HepG2 (cell line): ENCODE measurements at regions not wholly inside any gene's neighbourhood (a gene's known extent, or its start where the extent isn't known, plus 50 kb on each side); places are given as distances from the start of the nearest gene placed in this dataset.

Experiments
- ATAC-seq: fragments of 200-7000 bp; cut with Tn5 transposase; 3 replicates; pipeline ENCODE4 v1.9.1; 2020; ENCODE audit warnings: mild to moderate bottlenecking, moderate library complexity
- BruUV-seq: library from RNA; stranded (reverse); fragments of 400-500 nt; replicated peaks from 2 replicates; lab custom pipeline; 2021; lab: Mats Ljungman, UMichigan
- CTCF ChIA-PET: fragments of 300-600 bp; formaldehyde crosslinking; extraction: SDS; loops from one replicate; lab custom pipeline; 2021; ENCODE audit warnings: low total read pairs, inconsistent platforms, low intra/inter-chr PET ratio; lab: Yijun Ruan, JAX
- POLR2A ChIA-PET: fragments of 350-600 bp; sonication (Branson Sonifier 250); formaldehyde crosslinking; loops from one replicate; lab custom pipeline; 2020; ENCODE audit warnings: antibody characterized with exemption, inconsistent platforms; lab: Yijun Ruan, JAX
- DNase-seq: peaks from one replicate; pipeline ENCODE4 v3.0.0-alpha.2; 2015; ENCODE audit warnings: low spot score
- FAIRE-seq: peaks from 3 replicates; lab custom pipeline; 2011; peaks lifted over from hg19 to GRCh38; lab: Jason Lieb, UNC
- H2AFZ ChIP-seq: one replicate; pipeline ENCODE4 v1.6.1; 2011; ENCODE audit warnings: low read length, inconsistent platforms
- H3K27ac ChIP-seq: fragments of 300-600 bp; 3 replicates; pipeline ENCODE4 v1.8.0; 2011; ENCODE audit warnings: mixed run types, mild to moderate bottlenecking, mixed read lengths, low read length, inconsistent platforms; ENCODE audit not compliant: insufficient read depth; ENCODE audit errors: extremely low read length
- H3K27me3 ChIP-seq, 2 experiments: fragments of 200-600 bp in 1 of 2; 2 replicates in 1 of 2; 3 replicates in 1 of 2; pipeline versions ENCODE4 v1.6.0 to v1.8.0; 2011; ENCODE audit warnings: low read length in 2 of 2, mild to moderate bottlenecking in 2 of 2, moderate library complexity in 2 of 2, inconsistent platforms in 1 of 2; ENCODE audit not compliant: insufficient read depth in 2 of 2, control insufficient read depth in 1 of 2
- H3K36me3 ChIP-seq, 2 experiments: fragments of 200-600 bp in 1 of 2; replicated peaks in 1 of 2; 2 replicates in 1 of 2; 3 replicates in 1 of 2; pipeline versions ENCODE4 v1.5.1 to v1.8.0; 2011; ENCODE audit warnings: low read length in 2 of 2, inconsistent platforms in 1 of 2; ENCODE audit not compliant: insufficient read depth in 2 of 2, control insufficient read depth in 1 of 2
- H3K4me1 ChIP-seq: 2 replicates; pipeline ENCODE4 v1.5.1; 2012; ENCODE audit warnings: low read length, inconsistent platforms; ENCODE audit not compliant: insufficient read depth
- H3K4me2 ChIP-seq: 2 replicates; pipeline ENCODE4 v1.6.0; 2011; ENCODE audit warnings: low read depth, low read length, inconsistent platforms
- H3K4me3 ChIP-seq, 3 experiments: fragments of 200-600 bp in 1 of 3; sonication (generic), shearing (Covaris generic) in 1 of 3; replicated peaks in 1 of 3; 2 replicates each; pipeline ENCODE4 v1.5.1; 2011 to 2016; ENCODE audit warnings: low read length in 3 of 3, inconsistent platforms in 2 of 3, low read depth in 2 of 3, mild to moderate bottlenecking in 2 of 3, control low read depth in 1 of 3, mixed read lengths in 1 of 3; ENCODE audit not compliant: insufficient read depth in 1 of 3
- H3K79me2 ChIP-seq: one replicate; pipeline ENCODE4 v1.6.1; 2011; ENCODE audit warnings: low read length, inconsistent platforms; ENCODE audit not compliant: insufficient read depth
- H3K9ac ChIP-seq: 2 replicates; pipeline ENCODE4 v1.6.0; 2011; ENCODE audit warnings: mild to moderate bottlenecking, low read depth, low read length, inconsistent platforms; ENCODE audit not compliant: insufficient read depth
- H3K9me3 ChIP-seq: 2 replicates; pipeline ENCODE4 v1.5.1; 2012; ENCODE audit warnings: mild to moderate bottlenecking, low read length
- H4K20me1 ChIP-seq: 2 replicates; pipeline ENCODE4 v1.6.0; 2011; ENCODE audit warnings: inconsistent platforms, mild to moderate bottlenecking, low read length, moderate library complexity; ENCODE audit not compliant: insufficient read depth
- E2F5 ChIP-seq: sonication (generic); formaldehyde crosslinking; conservative IDR thresholded peaks from 2 replicates; pipeline ENCODE4 v1.4.0; 2020; ENCODE audit warnings: missing genetic modification reagents
- ELK4 ChIP-seq: sonication (generic); formaldehyde crosslinking; IDR thresholded peaks from 2 replicates; pipeline ENCODE4 v1.9.0; 2021; ENCODE audit warnings: missing genetic modification reagents, borderline replicate concordance
- LRRFIP1 ChIP-seq: sonication (generic); formaldehyde crosslinking; conservative IDR thresholded peaks from 2 replicates; pipeline ENCODE4 v1.4.0; 2020; ENCODE audit warnings: missing genetic modification reagents
- STAT5B ChIP-seq: sonication (generic); formaldehyde crosslinking; IDR thresholded peaks from 2 replicates; pipeline ENCODE4 v1.4.0; 2020; ENCODE audit warnings: missing genetic modification reagents
- ZNF451 ChIP-seq: sonication (generic); formaldehyde crosslinking; IDR thresholded peaks from 2 replicates; pipeline ENCODE4 v1.5.0; 2020; ENCODE audit warnings: mild to moderate bottlenecking, missing genetic modification reagents
- ZNF782 ChIP-seq: sonication (generic); formaldehyde crosslinking; IDR thresholded peaks from 2 replicates; pipeline ENCODE4 v1.4.0; 2020; ENCODE audit warnings: missing genetic modification reagents, mild to moderate bottlenecking, borderline replicate concordance
- ZNF788 ChIP-seq: sonication (generic); formaldehyde crosslinking; IDR thresholded peaks from 2 replicates; pipeline ENCODE4 v1.5.0; 2020; ENCODE audit warnings: mild to moderate bottlenecking, missing genetic modification reagents, borderline replicate concordance
- WGBS: methylation state at CpG from one replicate; pipeline ENCODE4 v1.1.6; 2017; ENCODE audit warnings: low lambda C conversion rate; 5-methylcytosine and 5-hydroxymethylcytosine counted together
- in situ Hi-C: cut with HindIII; loops from 2 replicates; pipeline ENCODE4 v1.10.0; 2017; ENCODE audit warnings: low pct_unique_long_range_greater_than_20kb; ENCODE audit not compliant: extremely low pct_ligation_motif_present
- intact Hi-C: fragments of 100-400 bp; cut with micrococcal nuclease; formaldehyde crosslinking; loops from one replicate; pipeline ENCODE4 v1.10.0; 2022; ENCODE audit not compliant: unreplicated experiment

GRCh38 chr3:65195211-65196006 lies 507.6 kb upstream of the ADAMTS9 start:
- no peak for DNase-seq
- H3K4me1 ChIP-seq = no peaks in the 10 kb centered on the region
- POLR2A ChIA-PET = no interaction called here
- H3K4me3 ChIP-seq = no peak overlapping the region
- H3K27me3 ChIP-seq = no peaks in the 10 kb centered on the region; a peak in 1 of 5 replicates
- in situ Hi-C loops = no loop called here
- H3K4me2 ChIP-seq = no peak overlapping the region
- BruUV-seq = no TSS peak
- no peaks in the 10 kb centered on the region for H3K9me3 ChIP-seq
- H3K79me2 ChIP-seq = no peaks in the 10 kb centered on the region
- CTCF ChIA-PET = no interaction called here
- no peaks in the 10 kb centered on the region for H3K36me3 ChIP-seq
- H3K27ac ChIP-seq = no peak overlapping the region
- H3K9ac ChIP-seq = no peak overlapping the region
- WGBS = 53% methylated on average over 8 of the region's 8 CpGs
- no peak for TF ChIP-seq ELK4 (CRISPR knock-in tag)
- no peak for TF ChIP-seq ZNF782
- no peak for TF ChIP-seq ZNF451 (CRISPR knock-in tag)
- TF ChIP-seq ZNF788 (CRISPR knock-in tag) = no peak
- no peak for TF ChIP-seq E2F5 (CRISPR knock-in tag)
- TF ChIP-seq STAT5B = no peak
- TF ChIP-seq LRRFIP1 = no peak
- TF ChIP-seq, all 625 proteins: peak for 0
- FAIRE-seq (no peak), ATAC-seq (no peak)
- intact Hi-C loops = no loop called here
- Histone ChIP-seq H4K20me1 (no peaks in the 10 kb centered on the region), H2AFZ (no peak overlapping the region)
